ENCODE measurements at regions not wholly inside any gene's neighbourhood (a gene's known extent, or its start where the extent isn't known, plus 50 kb on each side); places are given as distances from the start of the nearest gene placed in this dataset.

GRCh38 chr14:44612002-44612401, 104.9 kb upstream of the FSCB start:
- dilution Hi-C loops (cut with HindIII; ENCODE audit: low sequenced_read_pairs, unreplicated experiment) (no loop called here), intact Hi-C loops (cut with micrococcal nuclease) (no loop called here), in situ Hi-C loops (cut with MboI; ENCODE audit: low sequenced_read_pairs) (no loop called here)
- Histone ChIP-seq H3K36me3 (ENCODE audit: control insufficient read depth, insufficient read depth, low read length) (no peaks in the 10 kb centered on the region), H4K5ac (ENCODE audit: low read depth, low read length) (no peak overlapping the region), H3K27ac (ENCODE audit: insufficient read depth, low read length) (no peak overlapping the region), H3K4ac (ENCODE audit: low read depth, low read length) (no peak overlapping the region), H3K4me1 (ENCODE audit: control insufficient read depth, insufficient read depth, low read length) (no peaks in the 10 kb centered on the region), H2BK120ac (ENCODE audit: low read depth, low read length) (no peak overlapping the region), H3K4me3 (ENCODE audit: insufficient read depth, low read depth, low read length) (no peak overlapping the region), H2AK5ac (ENCODE audit: low read depth, low read length) (no peak overlapping the region), H2AFZ (replicated peaks; ENCODE audit: low read length, poor library complexity) (no peak overlapping the region), H2BK5ac (ENCODE audit: low read depth, low read length, poor library complexity, severe bottlenecking) (no peak overlapping the region), H3K27me3 (ENCODE audit: control insufficient read depth, insufficient read depth, low read length) (no peaks in the 10 kb centered on the region), H4K8ac (ENCODE audit: low read depth in 2 of 2, low read length in 2 of 2) (no peak overlapping the region), H3K79me1 (ENCODE audit: low read depth in 1 of 2, low read length in 2 of 2) (no peaks in the 10 kb centered on the region), H3K23ac (ENCODE audit: low read depth, low read length) (no peak overlapping the region), H3K14ac (replicated peaks; ENCODE audit: low read depth, low read length) (no peak overlapping the region), H2BK20ac (ENCODE audit: low read depth, low read length) (no peak overlapping the region), H3K4me2 (ENCODE audit: low read depth, low read length) (no peak overlapping the region), H4K20me1 (ENCODE audit: insufficient read depth, low read length) (no peaks in the 10 kb centered on the region), H3K9me3 (ENCODE audit: control insufficient read depth, insufficient read depth, low read length) (peaks cover 3% of the 10 kb centered on the region; the same call in 1 of the 2 replicates), H3K9me1 (ENCODE audit: insufficient read depth, low read length) (no peaks in the 10 kb centered on the region), H2AK9ac (replicated peaks; ENCODE audit: low read depth, low read length, poor library complexity) (no peak overlapping the region), H3K9ac (ENCODE audit: low read depth, low read length) (no peak overlapping the region), H4K91ac (ENCODE audit: insufficient read depth, low read depth, low read length) (no peak overlapping the region), H2BK15ac (ENCODE audit: low read depth, low read length) (no peak overlapping the region), H3K18ac (ENCODE audit: low read depth, low read length) (no peak overlapping the region), H3K56ac (ENCODE audit: extremely low read depth, insufficient read depth, low read length) (no peak overlapping the region)
- TF ChIP-seq, protein P1, sequence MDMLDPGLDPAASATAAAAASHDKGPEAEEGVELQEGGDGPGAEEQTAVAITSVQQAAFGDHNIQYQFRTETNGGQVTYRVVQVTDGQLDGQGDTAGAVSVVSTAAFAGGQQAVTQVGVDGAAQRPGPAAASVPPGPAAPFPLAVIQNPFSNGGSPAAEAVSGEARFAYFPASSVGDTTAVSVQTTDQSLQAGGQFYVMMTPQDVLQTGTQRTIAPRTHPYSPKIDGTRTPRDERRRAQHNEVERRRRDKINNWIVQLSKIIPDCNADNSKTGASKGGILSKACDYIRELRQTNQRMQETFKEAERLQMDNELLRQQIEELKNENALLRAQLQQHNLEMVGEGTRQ (IDR thresholded peaks at IDR 0.05; ENCODE audit: low read depth, low read length) = no peak
- 0 out of 2 replicates have a peak, but pooled peaks have one; percentile 14 for TF ChIP-seq CEBPB (IDR thresholded peaks at IDR 0.05; ENCODE audit: low read depth, low read length)
- BruUV-seq (replicated peaks) = no TSS peak
- WGBS, 2 experiments (ENCODE audit: extremely low coverage in 2 of 2, insufficient read length in 1 of 2) = 63% methylated on average over 2 of the region's 4 CpGs; no CpG with 5 or more reads in 1 of the 2 experiments
- ChIA-PET POLR2A (ENCODE audit: unreplicated experiment) (no interaction called here), CTCF (no interaction called here)
- DNase-seq (no peak), ATAC-seq (ENCODE audit: low read depth) (no peak)

All from IMR-90 (cell line).